GM20431 (cell line): ENCODE measurements at regions not wholly inside any gene's neighbourhood (a gene's known extent, or its start where the extent isn't known, plus 50 kb on each side); places are given as distances from the start of the nearest gene placed in this dataset.
"Not testable (repeated sequence)": the region's sequence is repeated elsewhere in the genome, so short reads cannot be mapped to it uniquely, and the experiment has no call there.

Source experiments
- in situ Hi-C: fragments of 300-500 bp; cut with MseI, MboI; formaldehyde crosslinking; loops from one replicate; pipeline ENCODE4 v1.15.0; 2020; ENCODE audit warnings: low sequenced_read_pairs; ENCODE audit not compliant: unreplicated experiment

GRCh38 chr1:56142301-56142700 lies 437.1 kb downstream of the PLPP3 start:
- in situ Hi-C loops, result no loop called here

GRCh38 chr1:56139836-56140235 lies 439.5 kb downstream of the PLPP3 start:
- in situ Hi-C loops, result no loop called here

DNA sequence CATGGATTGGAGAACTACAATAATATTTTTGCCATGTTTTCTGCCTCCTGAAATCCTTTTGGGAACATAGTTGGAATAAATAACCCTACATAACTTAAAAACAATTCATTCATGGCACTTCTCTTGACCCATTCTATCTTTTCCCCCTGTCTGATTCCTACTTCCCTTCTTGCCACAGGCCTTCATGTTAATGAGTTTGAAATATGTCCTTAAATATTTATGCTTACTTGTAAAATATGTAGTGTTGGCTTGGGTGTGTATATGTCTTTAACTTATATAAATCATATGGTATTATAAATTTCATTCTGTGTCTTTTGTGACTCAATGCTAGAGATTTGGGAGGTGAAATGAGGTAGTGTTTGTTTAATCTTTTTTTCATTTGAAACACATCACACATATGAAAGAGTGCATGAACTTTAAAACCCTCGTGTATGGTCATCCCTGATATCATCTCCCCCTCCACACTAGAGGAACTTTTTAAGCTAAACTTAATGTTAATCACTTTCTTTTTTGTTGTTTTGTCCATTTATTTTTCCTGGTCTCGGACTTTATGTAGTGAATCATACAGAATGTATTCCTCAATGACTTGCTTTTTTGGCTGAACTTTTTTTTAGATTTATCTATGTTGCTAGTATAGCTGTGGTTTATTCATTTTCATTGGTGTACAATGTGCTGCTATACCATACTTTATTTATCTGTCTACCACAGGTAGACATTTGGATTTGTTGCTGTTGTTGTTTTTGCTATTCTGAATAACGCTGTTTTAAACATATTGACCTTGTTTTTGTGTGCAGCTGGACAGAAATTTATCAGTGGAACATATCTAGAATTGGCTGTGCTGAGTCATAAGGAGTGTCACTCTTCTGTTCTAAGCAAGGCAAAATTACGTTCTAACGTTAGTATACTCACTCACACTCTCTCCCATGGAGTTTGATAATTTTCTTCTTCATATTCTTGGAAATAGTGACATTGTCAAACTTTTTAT lies 441.6 kb downstream of the PLPP3 start:
- in situ Hi-C loops, result no loop called here

DNA sequence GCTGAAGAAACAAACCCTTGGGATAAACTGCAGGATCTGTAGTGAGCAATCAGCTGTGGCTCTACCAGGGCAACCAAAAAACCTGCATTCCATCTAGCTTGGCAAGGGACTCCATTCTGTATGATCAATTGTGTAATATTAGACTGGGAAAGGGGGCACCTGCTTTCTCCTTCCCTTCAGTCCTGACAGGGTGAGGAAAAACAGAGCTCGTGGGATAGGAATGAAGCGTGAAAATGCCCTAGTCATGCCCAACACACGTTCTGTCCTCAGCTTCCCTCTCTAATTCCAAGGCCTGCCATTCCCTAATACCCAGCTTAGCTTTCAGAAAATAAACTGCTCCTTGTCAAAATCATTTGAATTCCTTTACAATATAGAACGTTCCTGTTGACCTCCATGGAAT lies 442.3 kb downstream of the PLPP3 start:
- in situ Hi-C loops, result no loop called here

GRCh38 chr1:56135864-56136147 lies 443.6 kb downstream of the PLPP3 start:
- in situ Hi-C loops, result no loop called here

DNA sequence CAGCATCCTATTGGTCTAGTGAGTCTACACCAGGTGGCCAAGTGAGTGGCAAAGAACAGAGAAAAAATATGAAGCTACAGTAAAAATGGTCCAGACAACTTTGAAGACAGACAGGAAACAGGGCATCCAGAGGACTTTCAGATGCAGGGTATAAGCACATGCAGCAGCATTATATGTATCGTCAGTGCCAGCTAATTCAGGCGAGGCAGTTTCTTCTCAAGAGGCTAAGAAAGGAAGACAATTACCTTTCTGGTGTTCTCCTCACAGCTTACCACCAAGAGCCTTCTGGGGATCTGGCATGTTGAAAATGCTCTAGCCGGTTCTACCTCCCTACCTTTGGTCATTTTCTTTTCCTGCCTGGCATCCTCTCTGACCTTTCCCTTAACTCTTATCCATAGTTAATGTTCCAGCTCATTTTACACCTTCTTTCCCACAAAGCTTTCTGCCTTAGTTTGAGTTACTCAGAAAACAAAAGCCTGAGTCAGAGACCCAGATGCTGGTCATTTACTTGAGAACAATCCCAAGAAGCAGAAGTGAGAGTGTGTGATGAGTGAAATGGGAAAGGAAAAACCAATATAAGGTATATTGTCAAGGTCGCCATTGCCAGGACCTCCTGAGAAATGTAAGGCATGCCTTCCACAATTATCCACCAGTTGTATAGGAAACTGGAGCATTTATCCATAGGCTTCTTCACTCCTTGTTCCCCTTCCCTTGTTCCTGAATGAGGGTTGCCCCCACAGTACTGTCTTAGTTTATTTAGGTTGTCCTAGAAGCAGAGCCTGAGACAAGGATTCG lies 444.1 kb downstream of the PLPP3 start:
- in situ Hi-C loops, result no loop called here

- in situ Hi-C loops, result no loop called here
Observed at GRCh38 chr1:56133522-56134472, 445.6 kb downstream of the PLPP3 start.

DNA sequence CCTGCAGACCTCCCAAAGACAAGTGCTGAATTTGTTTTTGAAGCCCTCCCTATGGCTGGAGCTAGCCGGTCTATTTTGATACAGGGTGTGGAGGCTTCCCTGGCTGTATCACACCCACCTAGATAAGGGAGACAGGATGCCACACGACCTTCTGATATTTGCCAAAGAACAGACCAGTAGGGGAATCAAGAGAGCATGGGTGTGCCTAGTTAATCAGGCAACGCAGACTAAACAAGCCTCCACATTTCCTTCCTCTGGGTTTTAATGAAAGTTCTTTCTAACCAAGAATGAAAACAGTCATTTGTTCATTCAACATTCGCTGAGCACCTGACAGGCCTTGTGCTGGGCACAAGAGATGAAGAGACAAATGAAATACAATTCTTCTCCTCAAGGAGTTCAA lies 446.8 kb downstream of the PLPP3 start:
- in situ Hi-C loops, result no loop called here

GRCh38 chr1:56129837-56130236 lies 449.5 kb downstream of the PLPP3 start:
- in situ Hi-C loops, result no loop called here

- in situ Hi-C loops, result no loop called here
Observed at GRCh38 chr1:56125316-56125715, 454.0 kb downstream of the PLPP3 start.

- in situ Hi-C loops, result no loop called here
Observed at GRCh38 chr1:56123826-56124225, 455.5 kb downstream of the PLPP3 start.

DNA sequence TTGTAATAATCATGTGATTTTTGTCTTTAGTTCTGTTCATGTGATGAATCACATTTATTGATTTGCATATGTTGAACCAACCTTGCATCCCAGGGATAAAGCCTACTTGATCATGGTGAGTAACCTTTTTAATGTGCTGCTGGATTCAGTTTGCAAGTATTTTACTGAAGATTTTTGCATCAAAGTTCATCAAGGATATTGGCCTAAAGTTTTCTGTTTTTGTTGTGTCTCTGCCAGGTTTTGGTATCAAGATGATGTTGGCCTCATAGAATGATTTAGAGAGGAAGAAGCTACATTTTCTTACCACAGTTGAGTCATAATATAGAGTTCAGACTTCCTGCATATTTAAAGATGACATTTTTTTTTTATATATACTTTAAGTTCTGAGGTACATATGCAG lies 455.9 kb downstream of the PLPP3 start:
- in situ Hi-C loops, result no loop called here

DNA sequence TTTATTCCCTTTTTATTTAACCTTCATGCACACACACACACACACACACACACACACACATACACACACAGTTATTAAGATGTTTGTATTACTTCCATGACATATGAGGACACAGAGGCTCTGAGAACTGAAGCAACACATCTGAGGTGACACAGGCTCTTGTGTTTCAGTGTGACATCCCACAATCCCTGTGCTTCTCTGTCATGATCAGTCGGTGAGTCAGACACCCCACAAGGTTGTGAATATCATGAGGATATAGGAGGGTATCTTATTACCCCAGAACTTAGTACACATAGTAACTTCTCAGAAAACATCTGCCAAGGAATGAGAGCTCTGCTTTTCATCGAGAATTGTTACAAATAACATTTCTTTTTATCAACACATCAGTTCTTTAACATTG lies 459.3 kb downstream of the PLPP3 start:
- in situ Hi-C loops, result no loop called here

DNA sequence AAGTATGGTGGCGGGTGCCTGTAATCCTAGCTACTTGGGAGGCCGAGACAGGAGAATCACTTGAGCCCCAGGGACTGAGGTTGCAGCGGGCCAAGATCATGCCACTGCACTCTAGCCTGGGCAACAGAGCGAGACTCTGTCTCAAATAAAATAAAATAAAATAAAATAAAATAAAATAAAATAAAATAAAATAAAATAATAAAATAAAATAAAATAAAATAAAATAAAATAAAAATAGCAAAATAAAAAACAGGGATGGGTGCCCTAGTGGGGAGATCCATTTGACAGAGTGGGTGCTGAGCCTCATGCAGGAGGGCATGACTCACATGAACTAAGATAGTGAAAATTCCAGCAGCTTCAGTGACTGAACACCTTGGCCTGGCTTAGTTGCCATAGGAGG lies 460.7 kb downstream of the PLPP3 start:
- in situ Hi-C loops, result not testable (repeated sequence)

GRCh38 chr1:56115701-56116100 lies 463.7 kb downstream of the PLPP3 start:
- in situ Hi-C loops, result no loop called here

GRCh38 chr1:56113679-56114078 lies 465.7 kb downstream of the PLPP3 start:
- in situ Hi-C loops, result no loop called here

GRCh38 chr1:56107275-56107638 lies 472.1 kb downstream of the PLPP3 start:
- in situ Hi-C loops, result no loop called here

DNA sequence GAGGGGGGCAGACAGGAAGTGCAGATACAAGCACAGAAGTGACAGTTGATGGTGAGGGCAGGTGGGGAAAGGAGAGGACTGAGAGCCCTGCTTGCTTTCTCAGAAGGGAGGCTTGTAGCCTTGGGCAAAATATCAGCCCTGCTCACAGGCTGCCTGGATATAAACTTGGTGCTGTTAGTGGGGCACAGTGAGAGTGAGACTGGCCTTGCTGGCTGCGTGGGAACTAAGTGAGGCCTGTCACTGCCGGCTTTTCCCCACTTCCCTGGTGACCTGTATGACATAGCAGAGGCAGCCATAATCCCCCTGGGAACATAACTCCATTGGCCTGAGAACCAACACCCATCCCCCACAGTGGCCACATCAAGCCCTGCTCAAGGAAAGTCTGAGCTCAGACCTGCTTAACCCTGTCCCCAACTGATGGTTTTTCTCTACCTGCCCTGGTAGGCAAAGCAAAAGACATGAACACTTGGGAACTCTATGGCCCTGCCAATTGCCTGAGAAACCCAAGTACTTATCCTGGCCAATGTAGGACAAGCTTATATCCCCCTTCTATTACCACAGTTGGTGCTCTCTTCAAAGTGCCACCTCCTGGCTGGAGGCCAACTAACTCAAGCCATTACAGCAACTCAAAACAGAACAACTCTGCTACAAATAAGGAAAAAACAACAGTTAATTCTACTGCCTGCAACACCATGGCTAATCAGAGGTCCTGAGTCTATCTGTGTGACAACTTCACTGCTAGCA lies 472.7 kb downstream of the PLPP3 start:
- in situ Hi-C loops, result no loop called here

DNA sequence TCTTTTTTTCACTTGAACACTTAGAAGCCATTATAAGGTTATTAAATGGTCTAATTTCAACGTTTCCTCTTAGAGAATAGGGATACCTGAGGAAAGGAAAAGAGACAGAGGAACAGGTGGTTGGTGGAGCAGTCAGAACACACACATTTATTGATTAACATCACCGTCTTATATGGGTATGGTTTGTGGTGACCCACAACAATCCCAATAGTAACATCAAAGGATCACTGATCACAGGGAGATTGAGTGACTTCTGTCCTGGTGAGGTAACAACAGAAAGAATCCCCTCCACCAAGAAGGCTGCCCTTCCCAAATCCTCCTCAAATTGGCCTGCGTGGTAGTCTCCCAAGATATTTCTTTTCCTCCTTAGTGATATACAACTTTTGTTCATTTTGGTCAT lies 474.0 kb downstream of the PLPP3 start:
- in situ Hi-C loops, result no loop called here
